SK-N-MC (cell line): ENCODE measurements at regions not wholly inside any gene's neighbourhood (a gene's known extent, or its start where the extent isn't known, plus 50 kb on each side); places are given as distances from the start of the nearest gene placed in this dataset.

Experiments used
- DNase-seq: peaks from one replicate; pipeline ENCODE4 v3.0.0-alpha.2; 2011; ENCODE audit warnings: low read depth, low spot score
- H3K27ac ChIP-seq: fragments of 200-600 bp; sonication (generic); 2 replicates; pipeline ENCODE4 v1.5.1; 2016; ENCODE audit warnings: mixed run types
- H3K36me3 ChIP-seq: fragments of 200-600 bp; sonication (generic); 2 replicates; pipeline ENCODE4 v1.6.1; 2017; ENCODE audit warnings: antibody characterized with exemption, low read length, mixed read lengths; ENCODE audit not compliant: insufficient read depth
- H3K4me3 ChIP-seq: fragments of 200-600 bp; sonication (generic); 2 replicates; pipeline ENCODE4 v1.5.1; 2016
- H3K9ac ChIP-seq: fragments of 200-600 bp; sonication (generic); 2 replicates; pipeline ENCODE4 v1.8.0; 2017; ENCODE audit warnings: mixed run types, mixed read lengths; ENCODE audit not compliant: insufficient read length
- H3K9me3 ChIP-seq: fragments of 200-600 bp; sonication (generic); 2 replicates; pipeline ENCODE4 v1.6.1; 2017; ENCODE audit warnings: low read depth, mild to moderate bottlenecking, antibody characterized with exemption, low read length, moderate library complexity, mixed read lengths
- EZH2 ChIP-seq: fragments of 200-600 bp; sonication (generic); IDR thresholded peaks from one replicate; pipeline ENCODE4 v1.6.1; 2017; ENCODE audit warnings: antibody characterized with exemption
- FOXP2 ChIP-seq: optimal IDR thresholded peaks from 2 replicates; pipeline ENCODE3; 2011; ENCODE audit warnings: mild to moderate bottlenecking, moderate library complexity; ENCODE audit not compliant: insufficient read depth; ENCODE audit errors: extremely low read length, control extremely low read depth
- POLR2AphosphoS5 ChIP-seq: IDR thresholded peaks from 2 replicates; pipeline ENCODE4 v1.6.1; 2012; ENCODE audit warnings: mild to moderate bottlenecking, low read depth, low read length, borderline replicate concordance

- Histone ChIP-seq H3K4me3 (no peak overlapping the region), H3K9me3 (no peaks in the 10 kb centered on the region), H3K9ac (no peak overlapping the region), H3K36me3 (no peaks in the 10 kb centered on the region), H3K27ac (no peak overlapping the region)
- no peak for DNase-seq
- TF ChIP-seq POLR2AphosphoS5: no peak
- no peak for TF ChIP-seq EZH2
- no peak for TF ChIP-seq FOXP2
These were observed 264.9 kb downstream of the UQCRFS1 start for GRCh38 chr19:28948026-28948425.

GRCh38 chr19:28943651-28944050, 269.3 kb downstream of the UQCRFS1 start:
- Histone ChIP-seq H3K4me3 (no peak overlapping the region), H3K9me3 (no peaks in the 10 kb centered on the region), H3K9ac (no peak overlapping the region), H3K27ac (no peak overlapping the region), H3K36me3 (no peaks in the 10 kb centered on the region)
- DNase-seq: no peak
- no peak for TF ChIP-seq POLR2AphosphoS5
- no peak for TF ChIP-seq EZH2
- TF ChIP-seq FOXP2: no peak

- H3K36me3 ChIP-seq: no peaks in the 10 kb centered on the region
- no peak for DNase-seq
- H3K9ac ChIP-seq: no peak overlapping the region
- H3K27ac ChIP-seq: no peak overlapping the region
- no peak overlapping the region for H3K4me3 ChIP-seq
- H3K9me3 ChIP-seq: no peaks in the 10 kb centered on the region
- TF ChIP-seq POLR2AphosphoS5: no peak
- no peak for TF ChIP-seq FOXP2
- TF ChIP-seq EZH2: no peak
These were observed 271.1 kb downstream of the UQCRFS1 start for GRCh38 chr19:28941833-28942232.

GRCh38 chr19:28940751-28941500, 272.0 kb downstream of the UQCRFS1 start:
- DNase-seq: no peak

GRCh38 chr19:28939236-28939635, 273.7 kb downstream of the UQCRFS1 start:
- Histone ChIP-seq H3K4me3 (no peak overlapping the region), H3K9ac (no peak overlapping the region), H3K9me3 (no peaks in the 10 kb centered on the region), H3K27ac (no peak overlapping the region), H3K36me3 (no peaks in the 10 kb centered on the region)
- TF ChIP-seq FOXP2 (no peak), POLR2AphosphoS5 (no peak), EZH2 (no peak)
- no peak for DNase-seq

More at GRCh38 chr19:28940751-28941500, 272.0 kb downstream of the UQCRFS1 start:
- no peak overlapping the region for H3K4me3 ChIP-seq
- no peak overlapping the region for H3K9ac ChIP-seq
- TF ChIP-seq POLR2AphosphoS5 (no peak), EZH2 (no peak), FOXP2 (no peak)
- no peak overlapping the region for H3K27ac ChIP-seq
- no peaks in the 10 kb centered on the region for H3K9me3 ChIP-seq
- no peaks in the 10 kb centered on the region for H3K36me3 ChIP-seq

- no peak overlapping the region for H3K9ac ChIP-seq
- no peak overlapping the region for H3K4me3 ChIP-seq
- H3K9me3 ChIP-seq: no peaks in the 10 kb centered on the region
- H3K27ac ChIP-seq: no peak overlapping the region
- DNase-seq: no peak
- H3K36me3 ChIP-seq: no peaks in the 10 kb centered on the region
- TF ChIP-seq EZH2: no peak
- TF ChIP-seq FOXP2: no peak
- TF ChIP-seq POLR2AphosphoS5: no peak
These were observed 276.9 kb downstream of the UQCRFS1 start for GRCh38 chr19:28936001-28936400.

DNA sequence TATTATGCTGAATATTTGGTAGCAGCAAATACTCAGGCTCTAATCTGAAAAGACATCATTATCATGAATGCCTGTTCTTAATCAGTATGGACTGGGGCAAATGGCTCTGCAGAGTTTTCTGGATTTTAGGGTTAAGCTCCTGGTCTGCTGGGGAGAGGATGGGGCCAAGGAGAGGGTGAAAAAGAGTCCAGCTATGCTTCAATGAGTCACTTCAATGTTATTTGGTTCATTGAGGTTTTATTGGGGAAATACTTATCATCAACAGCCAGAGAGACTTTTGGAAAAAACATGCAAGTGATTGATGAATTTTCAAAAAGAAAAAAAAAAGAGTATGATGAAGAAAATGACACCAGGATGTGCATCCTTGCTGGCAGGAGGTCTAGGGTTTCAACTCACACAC, 278.3 kb downstream of the UQCRFS1 start:
- no peak for DNase-seq
- no peak for TF ChIP-seq EZH2
- no peak for TF ChIP-seq POLR2AphosphoS5
- no peak for TF ChIP-seq FOXP2
- no peaks in the 10 kb centered on the region for H3K9me3 ChIP-seq
- no peaks in the 10 kb centered on the region for H3K36me3 ChIP-seq
- H3K9ac ChIP-seq: no peak overlapping the region
- no peak overlapping the region for H3K27ac ChIP-seq
- no peak overlapping the region for H3K4me3 ChIP-seq

DNA sequence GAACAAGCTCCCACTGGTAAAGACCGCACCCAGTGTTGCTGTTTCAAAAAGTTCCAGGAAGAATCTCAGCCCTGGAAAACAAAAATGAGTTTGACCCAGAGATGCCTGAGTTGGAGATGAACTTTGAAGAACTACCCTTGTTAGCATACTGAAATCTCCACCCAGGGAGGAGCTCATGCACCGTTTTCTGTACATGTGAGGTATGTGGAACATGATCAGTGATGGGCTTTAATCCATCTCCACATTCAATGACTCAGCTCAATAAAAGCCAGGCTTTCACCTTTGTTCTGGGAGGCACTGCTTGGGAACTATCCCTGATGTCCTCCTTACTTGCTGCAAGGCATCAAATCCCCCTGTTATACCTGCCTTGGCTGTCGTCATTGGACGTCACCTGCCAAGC, 279.9 kb downstream of the UQCRFS1 start:
- no peak overlapping the region for H3K4me3 ChIP-seq
- TF ChIP-seq POLR2AphosphoS5 (no peak), EZH2 (no peak), FOXP2 (no peak)
- no peak for DNase-seq
- no peak overlapping the region for H3K9ac ChIP-seq
- no peaks in the 10 kb centered on the region for H3K9me3 ChIP-seq
- no peaks in the 10 kb centered on the region for H3K36me3 ChIP-seq
- H3K27ac ChIP-seq: no peak overlapping the region

DNA sequence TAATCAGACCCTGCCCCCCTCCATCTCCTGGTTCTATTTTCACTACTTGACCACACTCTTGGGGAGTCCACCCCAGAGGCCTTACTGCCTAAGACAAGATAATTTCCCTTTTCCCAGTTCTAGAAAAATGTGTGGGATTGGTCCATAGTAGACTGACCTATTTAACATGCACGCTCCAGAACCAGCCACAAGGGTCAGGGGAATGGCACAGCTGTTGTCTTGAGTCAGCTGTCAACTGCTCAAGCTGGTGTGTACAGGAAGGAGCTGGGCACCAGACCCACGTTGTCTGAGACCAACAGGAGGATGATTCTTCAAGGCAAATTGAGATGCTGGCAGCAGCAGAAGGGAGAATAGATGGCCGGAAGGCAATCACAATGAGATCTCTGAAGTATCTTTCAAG, 280.5 kb downstream of the UQCRFS1 start:
- no peak overlapping the region for H3K27ac ChIP-seq

More for the DNA sequence above, 280.5 kb downstream of the UQCRFS1 start:
- Histone ChIP-seq H3K9ac (no peak overlapping the region), H3K4me3 (no peak overlapping the region), H3K36me3 (no peaks in the 10 kb centered on the region), H3K9me3 (no peaks in the 10 kb centered on the region)
- no peak for DNase-seq
- TF ChIP-seq POLR2AphosphoS5 (no peak), FOXP2 (no peak), EZH2 (no peak)
